Esophagus squamous epithelium (tissue), 4 donors: ENCODE measurements at regions not wholly inside any gene's neighbourhood (a gene's known extent, or its start where the extent isn't known, plus 50 kb on each side); places are given as distances from the start of the nearest gene placed in this dataset.

Experiments
- POLR2A ChIP-seq, 4 donors: fragments of 450-650 bp; IDR thresholded peaks; one replicate each; pipeline ENCODE4 v1.6.1; 2017; ENCODE audit warnings: antibody characterized with exemption in 4 of 4, mild to moderate bottlenecking in 4 of 4, moderate library complexity in 3 of 4
- TF ChIP-seq, protein P1 (sequence below), 6 experiments: fragments of 450-650 bp in 4 of 6; fragments of 200-600 bp in 2 of 6; sonication (generic) in 2 of 6; IDR thresholded peaks; one replicate each; pipeline ENCODE4 v1.5.1; 2016 to 2019; ENCODE audit warnings: antibody characterized with exemption in 6 of 6, mild to moderate bottlenecking in 4 of 6, moderate library complexity in 4 of 6

GRCh38 chr14:101058571-101058970, 155.0 kb upstream of the RTL1 start:
- TF ChIP-seq, protein P1, sequence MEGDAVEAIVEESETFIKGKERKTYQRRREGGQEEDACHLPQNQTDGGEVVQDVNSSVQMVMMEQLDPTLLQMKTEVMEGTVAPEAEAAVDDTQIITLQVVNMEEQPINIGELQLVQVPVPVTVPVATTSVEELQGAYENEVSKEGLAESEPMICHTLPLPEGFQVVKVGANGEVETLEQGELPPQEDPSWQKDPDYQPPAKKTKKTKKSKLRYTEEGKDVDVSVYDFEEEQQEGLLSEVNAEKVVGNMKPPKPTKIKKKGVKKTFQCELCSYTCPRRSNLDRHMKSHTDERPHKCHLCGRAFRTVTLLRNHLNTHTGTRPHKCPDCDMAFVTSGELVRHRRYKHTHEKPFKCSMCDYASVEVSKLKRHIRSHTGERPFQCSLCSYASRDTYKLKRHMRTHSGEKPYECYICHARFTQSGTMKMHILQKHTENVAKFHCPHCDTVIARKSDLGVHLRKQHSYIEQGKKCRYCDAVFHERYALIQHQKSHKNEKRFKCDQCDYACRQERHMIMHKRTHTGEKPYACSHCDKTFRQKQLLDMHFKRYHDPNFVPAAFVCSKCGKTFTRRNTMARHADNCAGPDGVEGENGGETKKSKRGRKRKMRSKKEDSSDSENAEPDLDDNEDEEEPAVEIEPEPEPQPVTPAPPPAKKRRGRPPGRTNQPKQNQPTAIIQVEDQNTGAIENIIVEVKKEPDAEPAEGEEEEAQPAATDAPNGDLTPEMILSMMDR (IDR thresholded peaks at IDR 0.05) = no peak
- TF ChIP-seq POLR2A (IDR thresholded peaks at IDR 0.05) = no peak
